ENCODE measurements at regions not wholly inside any gene's neighbourhood (a gene's known extent, or its start where the extent isn't known, plus 50 kb on each side); places are given as distances from the start of the nearest gene placed in this dataset.

DNA sequence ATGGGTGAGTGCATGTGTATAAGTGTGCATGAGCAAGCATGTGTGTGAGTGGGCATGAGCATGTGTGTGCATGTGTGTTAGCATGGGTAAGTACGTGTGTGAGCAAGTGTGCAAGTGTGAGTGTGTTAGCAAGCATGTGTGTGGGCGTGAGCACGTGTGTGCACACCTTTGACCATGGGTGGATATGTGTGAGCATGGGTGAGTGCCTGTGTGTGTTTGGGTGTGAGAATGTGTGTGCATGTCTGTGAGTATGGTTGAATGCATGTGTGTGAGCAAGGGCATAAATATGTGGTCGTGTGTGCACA is 84.6 kb downstream of the DLL1 start:
- TF ChIP-seq POLR2A (IDR thresholded peaks at IDR 0.05) = no peak
- TF ChIP-seq, protein P1, sequence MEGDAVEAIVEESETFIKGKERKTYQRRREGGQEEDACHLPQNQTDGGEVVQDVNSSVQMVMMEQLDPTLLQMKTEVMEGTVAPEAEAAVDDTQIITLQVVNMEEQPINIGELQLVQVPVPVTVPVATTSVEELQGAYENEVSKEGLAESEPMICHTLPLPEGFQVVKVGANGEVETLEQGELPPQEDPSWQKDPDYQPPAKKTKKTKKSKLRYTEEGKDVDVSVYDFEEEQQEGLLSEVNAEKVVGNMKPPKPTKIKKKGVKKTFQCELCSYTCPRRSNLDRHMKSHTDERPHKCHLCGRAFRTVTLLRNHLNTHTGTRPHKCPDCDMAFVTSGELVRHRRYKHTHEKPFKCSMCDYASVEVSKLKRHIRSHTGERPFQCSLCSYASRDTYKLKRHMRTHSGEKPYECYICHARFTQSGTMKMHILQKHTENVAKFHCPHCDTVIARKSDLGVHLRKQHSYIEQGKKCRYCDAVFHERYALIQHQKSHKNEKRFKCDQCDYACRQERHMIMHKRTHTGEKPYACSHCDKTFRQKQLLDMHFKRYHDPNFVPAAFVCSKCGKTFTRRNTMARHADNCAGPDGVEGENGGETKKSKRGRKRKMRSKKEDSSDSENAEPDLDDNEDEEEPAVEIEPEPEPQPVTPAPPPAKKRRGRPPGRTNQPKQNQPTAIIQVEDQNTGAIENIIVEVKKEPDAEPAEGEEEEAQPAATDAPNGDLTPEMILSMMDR (IDR thresholded peaks at IDR 0.05) = no peak
- Histone ChIP-seq H3K27ac (no peak overlapping the region), H3K4me1 (no peaks in the 10 kb centered on the region), H3K9me3 (no peaks in the 10 kb centered on the region), H3K4me3 (no peak overlapping the region), H3K27me3 (no peaks in the 10 kb centered on the region), H3K36me3 (ENCODE audit: low read depth, missing control alignments) (no peaks in the 10 kb centered on the region)
- intact Hi-C loops (cut with DNase I; ENCODE audit: low total_unique reads) = no loop called here
- WGBS, 2 donors = 72 to 76% methylated on average over 4 of the region's 4 CpGs
- DNase-seq = no peak

GRCh38 chr6:170205534-170206316 is 85.2 kb downstream of the DLL1 start:
- Histone ChIP-seq H3K4me1 (no peaks in the 10 kb centered on the region), H3K36me3 (ENCODE audit: low read depth, missing control alignments) (no peaks in the 10 kb centered on the region), H3K27me3 (no peaks in the 10 kb centered on the region), H3K9me3 (no peaks in the 10 kb centered on the region), H3K4me3 (no peak overlapping the region), H3K27ac (no peak overlapping the region)
- intact Hi-C loops (cut with DNase I; ENCODE audit: low total_unique reads) = no loop called here
- TF ChIP-seq, protein P1 (IDR thresholded peaks at IDR 0.05) = no peak
- TF ChIP-seq POLR2A (IDR thresholded peaks at IDR 0.05) = no peak
- WGBS, 2 donors = 79% methylated on average over 14 of the region's 14 CpGs
- peak; percentile 7 for DNase-seq

DNA sequence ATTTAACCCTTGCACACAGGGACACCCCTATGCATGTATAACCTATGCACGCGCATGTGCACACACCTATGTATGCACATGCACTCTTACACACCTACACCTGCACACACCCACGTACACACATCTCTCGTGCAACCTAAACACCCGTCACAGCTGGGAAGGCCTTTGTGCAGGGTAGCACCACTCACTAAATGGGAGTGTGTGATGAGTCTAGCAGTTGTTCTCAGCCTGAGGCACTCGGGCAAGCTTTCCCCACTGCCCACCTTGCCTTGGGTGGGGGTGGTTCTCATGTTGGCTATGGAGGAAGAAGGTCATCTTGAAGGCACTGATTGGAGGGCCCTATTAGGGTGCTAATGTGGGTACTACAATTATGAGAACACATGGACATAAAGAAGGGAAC is 85.8 kb downstream of the DLL1 start:
- TF ChIP-seq, protein P1 (IDR thresholded peaks at IDR 0.05) = no peak
- no peak for TF ChIP-seq POLR2A (IDR thresholded peaks at IDR 0.05)
- no peaks in the 10 kb centered on the region for H3K9me3 ChIP-seq
- H3K27me3 ChIP-seq = no peaks in the 10 kb centered on the region
- no peak overlapping the region for H3K27ac ChIP-seq
- 78% methylated on average over 6 of the region's 6 CpGs for WGBS, 2 donors
- H3K36me3 ChIP-seq (ENCODE audit: low read depth, missing control alignments) = no peaks in the 10 kb centered on the region
- DNase-seq = no peak
- H3K4me3 ChIP-seq = no peak overlapping the region
- H3K4me1 ChIP-seq = no peaks in the 10 kb centered on the region
- intact Hi-C loops (cut with DNase I; ENCODE audit: low total_unique reads) = no loop called here

GRCh38 chr6:170203212-170203611 is 87.7 kb downstream of the DLL1 start:
- no peaks in the 10 kb centered on the region for H3K36me3 ChIP-seq (ENCODE audit: low read depth, missing control alignments)
- intact Hi-C loops (cut with DNase I; ENCODE audit: low total_unique reads) = no loop called here
- H3K27ac ChIP-seq = no peak overlapping the region
- no peak overlapping the region for H3K4me3 ChIP-seq
- H3K4me1 ChIP-seq = no peaks in the 10 kb centered on the region
- WGBS, 2 donors = 84 to 87% methylated on average over 6 of the region's 6 CpGs
- no peaks in the 10 kb centered on the region for H3K27me3 ChIP-seq
- TF ChIP-seq POLR2A (IDR thresholded peaks at IDR 0.05) = no peak
- TF ChIP-seq, protein P1 (IDR thresholded peaks at IDR 0.05) = no peak
- H3K9me3 ChIP-seq = no peaks in the 10 kb centered on the region
- peak; percentile 11 for DNase-seq

Data from testis (tissue), 2 donors.